HEK293 (cell line): ENCODE measurements at regions not wholly inside any gene's neighbourhood (a gene's known extent, or its start where the extent isn't known, plus 50 kb on each side); places are given as distances from the start of the nearest gene placed in this dataset.
A peak's percentile ranks its signal among the peaks of the same experiment; 100 is the strongest.
"Not testable (repeated sequence)": the region's sequence is repeated elsewhere in the genome, so short reads cannot be mapped to it uniquely, and the experiment has no call there.

Source experiments
- CTCF ChIA-PET: fragments of 350-600 bp; formaldehyde crosslinking; extraction: SDS; loops from one replicate; lab custom pipeline; 2021; ENCODE audit warnings: antibody characterized with exemption; lab: Yijun Ruan, JAX
- POLR2A ChIA-PET: fragments of 300-600 bp; formaldehyde crosslinking; extraction: SDS; loops from one replicate; lab custom pipeline; 2020; ENCODE audit warnings: antibody characterized with exemption, inconsistent platforms; lab: Yijun Ruan, JAX
- H3K27ac ChIP-seq: fragments of 200-500 bp; sonication (Bioruptor generic); 2 replicates; pipeline ENCODE4 v1.5.1; 2014; ENCODE audit warnings: low read depth, low read length, control low read depth, inconsistent platforms; ENCODE audit errors: extremely low read depth
- H3K36me3 ChIP-seq, 2 experiments: fragments of 200-500 bp in 1 of 2; sonication (Bioruptor generic) in 1 of 2; 1 replicate in 1 of 2; 2 replicates in 1 of 2; pipeline ENCODE4 v1.5.1; 2014 to 2017; ENCODE audit warnings: inconsistent platforms in 2 of 2, low read length in 2 of 2; ENCODE audit not compliant: control insufficient read depth in 2 of 2, insufficient read depth in 1 of 2
- H3K4me1 ChIP-seq: fragments of 200-500 bp; sonication (Bioruptor generic); 2 replicates; pipeline ENCODE4 v1.5.1; 2014; ENCODE audit warnings: mild to moderate bottlenecking, low read length, inconsistent platforms; ENCODE audit not compliant: control insufficient read depth, insufficient read depth
- H3K4me3 ChIP-seq: 2 replicates; pipeline ENCODE4 v1.5.1; 2011; ENCODE audit warnings: low read depth, mild to moderate bottlenecking, control low read depth, low read length, moderate library complexity
- H3K9me3 ChIP-seq: fragments of 200-500 bp; sonication (Bioruptor generic); 2 replicates; pipeline ENCODE4 v1.5.1; 2014; ENCODE audit warnings: low read depth, low read length, inconsistent platforms; ENCODE audit not compliant: control insufficient read depth, insufficient read depth
- FEZF1 ChIP-seq: fragments of 450-650 bp; formaldehyde crosslinking; IDR thresholded peaks from 2 replicates; pipeline ENCODE4 v1.5.1; 2016; ENCODE audit warnings: missing biosample characterization, missing genetic modification characterization
- GLIS1 ChIP-seq: fragments of 450-650 bp; formaldehyde crosslinking; IDR thresholded peaks from 2 replicates; pipeline ENCODE4 v1.5.1; 2016; ENCODE audit warnings: missing biosample characterization, missing genetic modification characterization
- IKZF3 ChIP-seq: fragments of 450-650 bp; IDR thresholded peaks from 2 replicates; pipeline ENCODE4 v1.5.0; 2018; ENCODE audit warnings: missing biosample characterization, mild to moderate bottlenecking, missing genetic modification characterization, moderate library complexity
- OSR2 ChIP-seq: fragments of 450-650 bp; formaldehyde crosslinking; IDR thresholded peaks from 2 replicates; pipeline ENCODE4 v1.5.1; 2016; ENCODE audit warnings: missing biosample characterization, missing genetic modification characterization
- PATZ1 ChIP-seq: fragments of 450-650 bp; formaldehyde crosslinking; IDR thresholded peaks from 2 replicates; pipeline ENCODE4 v1.5.1; 2016; ENCODE audit warnings: missing biosample characterization, missing genetic modification characterization
- SP7 ChIP-seq: fragments of 450-650 bp; formaldehyde crosslinking; IDR thresholded peaks from 2 replicates; pipeline ENCODE4 v1.5.1; 2016; ENCODE audit warnings: missing biosample characterization, missing genetic modification characterization
- ZBTB8A ChIP-seq: fragments of 450-650 bp; formaldehyde crosslinking; IDR thresholded peaks from 2 replicates; pipeline ENCODE4 v1.5.1; 2016; ENCODE audit warnings: missing biosample characterization, missing genetic modification characterization
- ZIC2 ChIP-seq: fragments of 450-650 bp; formaldehyde crosslinking; IDR thresholded peaks from 2 replicates; pipeline ENCODE4 v1.5.1; 2016; ENCODE audit warnings: missing biosample characterization, missing genetic modification characterization
- ZNF341 ChIP-seq: fragments of 450-650 bp; formaldehyde crosslinking; IDR thresholded peaks from 2 replicates; pipeline ENCODE4; 2016; ENCODE audit warnings: low read depth, missing biosample characterization, missing genetic modification characterization
- ZNF366 ChIP-seq: fragments of 450-650 bp; formaldehyde crosslinking; conservative IDR thresholded peaks from 2 replicates; pipeline ENCODE4 v1.5.1; 2016; ENCODE audit warnings: missing biosample characterization, missing genetic modification characterization
- ZNF423 ChIP-seq: fragments of 450-650 bp; formaldehyde crosslinking; IDR thresholded peaks from 2 replicates; pipeline ENCODE4 v1.5.1; 2016; ENCODE audit warnings: missing biosample characterization, missing genetic modification characterization
- ZNF596 ChIP-seq: fragments of 450-650 bp; IDR thresholded peaks from 2 replicates; pipeline ENCODE4 v1.5.0; 2018; ENCODE audit warnings: missing biosample characterization, mild to moderate bottlenecking, missing genetic modification characterization, moderate library complexity

- POLR2A ChIA-PET, H3K27ac ChIP-seq, CTCF ChIA-PET, H3K4me1 ChIP-seq, H3K36me3 ChIP-seq, H3K9me3 ChIP-seq, H3K4me3 ChIP-seq: not testable (repeated sequence)
- peak; percentile 57 for TF ChIP-seq ZNF341
- peak; percentile 73 for TF ChIP-seq OSR2 (tag by site-specific recombination)
- TF ChIP-seq IKZF3 (tag by site-specific recombination), result 0 out of 2 replicates have a peak, but pooled peaks have one; percentile 25
- 0 out of 2 replicates have a peak, but pooled peaks have one; percentile 13 for TF ChIP-seq ZNF423 (tag by site-specific recombination)
- TF ChIP-seq PATZ1, result 0 out of 2 replicates have a peak, but pooled peaks have one; percentile 26
- peak; percentile 69 for TF ChIP-seq GLIS1 (tag by site-specific recombination)
- TF ChIP-seq ZNF596, result 0 out of 2 replicates have a peak, but pooled peaks have one; percentile 21
- TF ChIP-seq ZNF366 (tag by site-specific recombination), result 0 out of 2 replicates have a peak, but pooled peaks have one; percentile 22
- peak; percentile 81 for TF ChIP-seq ZIC2 (tag by site-specific recombination)
- TF ChIP-seq SP7 (tag by site-specific recombination), result 0 out of 2 replicates have a peak, but pooled peaks have one; percentile 24
- 0 out of 2 replicates have a peak, but pooled peaks have one; percentile 16 for TF ChIP-seq ZBTB8A
- TF ChIP-seq FEZF1, result peak; percentile 26; the same call in 1 of the 2 replicates
Observed at GRCh38 chr4:118566003-118566513, 119.1 kb upstream of the METTL14 start.

GRCh38 chr4:118572991-118573390 lies 112.2 kb upstream of the METTL14 start:
- POLR2A ChIA-PET, H3K27ac ChIP-seq, H3K4me3 ChIP-seq, H3K9me3 ChIP-seq, H3K4me1 ChIP-seq, CTCF ChIA-PET, H3K36me3 ChIP-seq: not testable (repeated sequence)

GRCh38 chr4:118574251-118574913 lies 110.8 kb upstream of the METTL14 start:
- H3K36me3 ChIP-seq, H3K27ac ChIP-seq, POLR2A ChIA-PET, CTCF ChIA-PET, H3K4me1 ChIP-seq, H3K9me3 ChIP-seq, H3K4me3 ChIP-seq: not testable (repeated sequence)

GRCh38 chr4:118575057-118575456 lies 110.1 kb upstream of the METTL14 start:
- H3K36me3 ChIP-seq, H3K27ac ChIP-seq, H3K4me3 ChIP-seq, H3K9me3 ChIP-seq, H3K4me1 ChIP-seq, POLR2A ChIA-PET, CTCF ChIA-PET: not testable (repeated sequence)

- H3K36me3 ChIP-seq, H3K9me3 ChIP-seq, H3K4me3 ChIP-seq, H3K27ac ChIP-seq, CTCF ChIA-PET, POLR2A ChIA-PET, H3K4me1 ChIP-seq: not testable (repeated sequence)
Observed at GRCh38 chr4:118575726-118576125, 109.5 kb upstream of the METTL14 start.

- H3K4me1 ChIP-seq, CTCF ChIA-PET, H3K27ac ChIP-seq, H3K9me3 ChIP-seq, H3K36me3 ChIP-seq, H3K4me3 ChIP-seq, POLR2A ChIA-PET: not testable (repeated sequence)
Observed at GRCh38 chr4:118576709-118577219, 108.4 kb upstream of the METTL14 start.
